ENCODE measurements at regions not wholly inside any gene's neighbourhood (a gene's known extent, or its start where the extent isn't known, plus 50 kb on each side); places are given as distances from the start of the nearest gene placed in this dataset.

DNA sequence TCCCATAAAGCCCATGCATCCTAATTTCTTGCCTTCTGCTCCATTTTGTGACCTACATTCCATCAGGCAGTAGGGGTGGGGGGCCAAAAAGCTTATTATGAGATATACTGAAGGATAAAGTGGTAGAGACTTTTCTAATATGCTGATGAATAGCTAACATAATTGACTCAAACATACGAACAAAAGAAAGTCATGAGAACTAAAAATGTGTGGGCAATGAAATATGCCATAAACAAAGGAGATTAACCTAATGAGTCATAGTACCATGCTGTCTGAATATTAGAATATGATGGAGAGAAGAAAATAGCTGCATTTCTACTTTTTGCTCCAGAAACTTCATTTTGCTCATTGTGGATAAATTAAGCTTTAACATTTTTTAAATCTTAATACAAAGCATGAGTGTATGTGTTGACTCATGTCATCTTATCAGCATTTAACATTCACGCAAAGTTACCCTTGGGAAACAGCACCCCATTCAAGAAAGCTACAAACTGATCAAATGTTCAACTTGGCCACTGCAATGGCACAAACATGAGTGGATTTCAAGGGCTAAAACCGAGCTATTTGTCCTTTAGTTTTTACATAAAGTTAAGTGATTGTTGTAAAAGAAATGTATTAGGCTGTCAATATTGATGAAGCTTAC, 64.0 kb upstream of the DIO2 start:
- TF ChIP-seq EZH2phosphoT487 (IDR thresholded peaks at IDR 0.05; ENCODE audit: insufficient read depth, low read depth) (no peak), EZH2 (IDR thresholded peaks at IDR 0.05; ENCODE audit: insufficient read depth, poor library complexity, severe bottlenecking) (no peak)
